GM12878 (cell line): ENCODE measurements at regions not wholly inside any gene's neighbourhood (a gene's known extent, or its start where the extent isn't known, plus 50 kb on each side); places are given as distances from the start of the nearest gene placed in this dataset.

Experiments used
- ATAC-seq: fragments of 200-7000 bp; cut with Tn5 transposase; 3 replicates; pipeline ENCODE4 v1.9.1; 2020; ENCODE audit warnings: mild to moderate bottlenecking, moderate library complexity
- BruUV-seq: library from RNA; stranded (reverse); fragments of 400-500 nt; replicated peaks from 2 replicates; lab custom pipeline; 2021; lab: Mats Ljungman, UMichigan
- CTCF ChIA-PET: fragments of 300-600 bp; sonication (Branson Sonifier 250); formaldehyde crosslinking; extraction: SDS; loops from one replicate; lab custom pipeline; 2021; ENCODE audit warnings: inconsistent platforms; lab: Yijun Ruan, JAX
- POLR2A ChIA-PET: fragments of 350-600 bp; formaldehyde crosslinking; extraction: SDS; loops from one replicate; lab custom pipeline; 2021; ENCODE audit warnings: inconsistent platforms; lab: Charles Lee
- RAD21 ChIA-PET: fragments of 300-600 bp; sonication (Branson Sonifier 250); formaldehyde crosslinking; loops from one replicate; lab custom pipeline; 2023; ENCODE audit warnings: antibody characterized with exemption; ENCODE audit not compliant: unreplicated experiment; lab: Charles Lee
- SMC1A ChIA-PET: fragments of 300-600 bp; sonication (Branson Sonifier 250); formaldehyde crosslinking; loops from one replicate; lab custom pipeline; 2023; ENCODE audit not compliant: unreplicated experiment, uncharacterized antibody; lab: Charles Lee
- DNase-seq: peaks from one replicate; pipeline ENCODE4 v3.0.0-alpha.2; 2011; ENCODE audit warnings: low read depth, low spot score
- FAIRE-seq: peaks from 3 replicates; lab custom pipeline; 2011; peaks lifted over from hg19 to GRCh38; lab: Jason Lieb, UNC
- H2AFZ ChIP-seq: 2 replicates; pipeline ENCODE4 v1.6.0; 2011; ENCODE audit warnings: low read depth, low read length, control low read depth; ENCODE audit not compliant: control insufficient read depth
- H3K27ac ChIP-seq: 2 replicates; pipeline ENCODE4 v1.5.1; 2011; ENCODE audit warnings: control low read depth; ENCODE audit not compliant: control insufficient read depth, insufficient read depth
- H3K27me3 ChIP-seq, 2 experiments: replicated peaks in 1 of 2; 2 replicates each; pipeline versions ENCODE4 v1.6.0 to v1.6.1; 2011; ENCODE audit warnings: low read length in 1 of 2; ENCODE audit not compliant: control insufficient read depth in 2 of 2, insufficient read depth in 2 of 2
- H3K36me3 ChIP-seq, 2 experiments: 2 replicates each; pipeline ENCODE4 v1.5.1; 2011; ENCODE audit warnings: low read length in 1 of 2; ENCODE audit not compliant: control insufficient read depth in 2 of 2, insufficient read depth in 2 of 2
- H3K4me1 ChIP-seq: 2 replicates; pipeline ENCODE4 v1.6.1; 2011; ENCODE audit warnings: mild to moderate bottlenecking, low read length, moderate library complexity, mixed read lengths; ENCODE audit not compliant: control insufficient read depth, insufficient read depth
- H3K4me2 ChIP-seq: 2 replicates; pipeline ENCODE4 v1.6.0; 2011; ENCODE audit warnings: control low read depth; ENCODE audit not compliant: control insufficient read depth, insufficient read depth
- H3K4me3 ChIP-seq: fragments of 200-600 bp; sonication (generic); 2 replicates; pipeline ENCODE4 v1.5.1; 2016
- H3K79me2 ChIP-seq: 2 replicates; pipeline ENCODE4 v1.6.0; 2011; ENCODE audit warnings: low read length; ENCODE audit not compliant: control insufficient read depth, insufficient read depth
- H3K9ac ChIP-seq: 2 replicates; pipeline ENCODE4 v1.8.0; 2011; ENCODE audit warnings: low read length, control low read depth, mixed read lengths; ENCODE audit not compliant: control insufficient read depth, insufficient read depth
- H3K9me3 ChIP-seq: replicated peaks from 3 replicates; pipeline ENCODE4 v1.5.1; 2011; ENCODE audit warnings: mild to moderate bottlenecking, low read length; ENCODE audit not compliant: control insufficient read depth, insufficient read depth
- H4K20me1 ChIP-seq: 2 replicates; pipeline ENCODE4 v1.6.0; 2011; ENCODE audit not compliant: control insufficient read depth, insufficient read depth
- CREM ChIP-seq: IDR thresholded peaks from 2 replicates; pipeline ENCODE4 v1.6.1; 2014; ENCODE audit warnings: antibody characterized with exemption, low read depth
- ESRRA ChIP-seq: IDR thresholded peaks from 2 replicates; pipeline ENCODE4 v1.6.1; 2012; ENCODE audit warnings: mild to moderate bottlenecking, low read length, improper control_type of control experiment
- HDAC6 ChIP-seq: fragments of 200-600 bp; sonication (generic); IDR thresholded peaks from one replicate; pipeline ENCODE4 v1.8.0; 2017; ENCODE audit warnings: antibody characterized with exemption; ENCODE audit not compliant: unreplicated experiment
- IRF4 ChIP-seq: IDR thresholded peaks from 2 replicates; pipeline ENCODE4 v1.6.1; 2011; ENCODE audit warnings: low read depth, low read length
- NR2C2 ChIP-seq: IDR thresholded peaks from 2 replicates; pipeline ENCODE4 v1.6.1; 2011; ENCODE audit warnings: borderline replicate concordance, low read depth; ENCODE audit not compliant: control insufficient read depth, insufficient read length
- PML ChIP-seq: IDR thresholded peaks from 2 replicates; pipeline ENCODE4 v1.6.1; 2012; ENCODE audit warnings: low read length, inconsistent platforms
- POLR2A ChIP-seq: IDR thresholded peaks from 2 replicates; pipeline ENCODE4 v1.6.1; 2011; ENCODE audit warnings: low read depth, mild to moderate bottlenecking, low read length
- SUPT20H ChIP-seq: IDR thresholded peaks from 2 replicates; pipeline ENCODE4 v1.6.1; 2011; ENCODE audit warnings: low read depth, mild to moderate bottlenecking, low read length, moderate library complexity, borderline replicate concordance; ENCODE audit not compliant: control insufficient read depth
- TAF1 ChIP-seq: IDR thresholded peaks from 2 replicates; pipeline ENCODE4 v1.6.1; 2011; ENCODE audit warnings: mild to moderate bottlenecking, low read depth, low read length, borderline replicate concordance
- WRNIP1 ChIP-seq: IDR thresholded peaks from 2 replicates; pipeline ENCODE4 v1.6.1; 2011; ENCODE audit warnings: low read depth, low read length, improper control_type of control experiment, borderline replicate concordance
- YBX1 ChIP-seq: fragments of 450-650 bp; IDR thresholded peaks from 2 replicates; pipeline ENCODE4 v1.6.1; 2016; ENCODE audit warnings: antibody characterized with exemption
- ZSCAN29 ChIP-seq: fragments of 450-650 bp; IDR thresholded peaks from 2 replicates; pipeline ENCODE4 v1.6.1; 2017; ENCODE audit warnings: mild to moderate bottlenecking, moderate library complexity
- ZZZ3 ChIP-seq: IDR thresholded peaks from 2 replicates; pipeline ENCODE4 v1.6.1; 2011; ENCODE audit warnings: low read depth; ENCODE audit not compliant: control insufficient read depth, insufficient read length
- whole genome bisulfite sequencing: methylation state at CpG from one replicate; pipeline ENCODE4 v1.1.6; 2016; ENCODE audit warnings: low lambda C conversion rate; ENCODE audit not compliant: insufficient replicate concordance, insufficient coverage; ENCODE audit errors: missing lambda C conversion rate; 5-methylcytosine and 5-hydroxymethylcytosine counted together
- in situ Hi-C: fragments of 300-500 bp; cut with MboI; formaldehyde crosslinking; loops from 9 replicates; pipeline ENCODE4 v1.14.3; 2018; ENCODE audit warnings: mixed read lengths
- intact Hi-C: fragments of 100-400 bp; cut with micrococcal nuclease; formaldehyde crosslinking; loops from one replicate; pipeline ENCODE4 v1.14.2; 2022; ENCODE audit not compliant: unreplicated experiment
- TF ChIP-seq, protein P1 (sequence below): IDR thresholded peaks from 2 replicates; pipeline ENCODE4 v1.6.1; 2012; ENCODE audit warnings: low read length, inconsistent platforms

- no peaks in the 10 kb centered on the region for H3K27me3 ChIP-seq
- ChIA-PET CTCF (no interaction called here), RAD21 (no interaction called here), POLR2A (no interaction called here), SMC1A (no interaction called here)
- WGBS = 50% methylated on average over 1 of the region's 1 CpG
- H3K4me2 ChIP-seq = no peak overlapping the region
- BruUV-seq = no TSS peak
- DNase-seq = no peak
- H3K9ac ChIP-seq = no peak overlapping the region
- no peaks in the 10 kb centered on the region for H3K9me3 ChIP-seq
- intact Hi-C loops = no loop called here
- FAIRE-seq = no peak
- in situ Hi-C loops = no loop called here
- no peaks in the 10 kb centered on the region for H3K79me2 ChIP-seq
- TF ChIP-seq IRF4 = no peak
- TF ChIP-seq ESRRA = no peak
- no peak for TF ChIP-seq NR2C2
- TF ChIP-seq, protein P1, sequence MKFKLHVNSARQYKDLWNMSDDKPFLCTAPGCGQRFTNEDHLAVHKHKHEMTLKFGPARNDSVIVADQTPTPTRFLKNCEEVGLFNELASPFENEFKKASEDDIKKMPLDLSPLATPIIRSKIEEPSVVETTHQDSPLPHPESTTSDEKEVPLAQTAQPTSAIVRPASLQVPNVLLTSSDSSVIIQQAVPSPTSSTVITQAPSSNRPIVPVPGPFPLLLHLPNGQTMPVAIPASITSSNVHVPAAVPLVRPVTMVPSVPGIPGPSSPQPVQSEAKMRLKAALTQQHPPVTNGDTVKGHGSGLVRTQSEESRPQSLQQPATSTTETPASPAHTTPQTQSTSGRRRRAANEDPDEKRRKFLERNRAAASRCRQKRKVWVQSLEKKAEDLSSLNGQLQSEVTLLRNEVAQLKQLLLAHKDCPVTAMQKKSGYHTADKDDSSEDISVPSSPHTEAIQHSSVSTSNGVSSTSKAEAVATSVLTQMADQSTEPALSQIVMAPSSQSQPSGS = no peak
- TF ChIP-seq CREM = no peak
- no peak for TF ChIP-seq YBX1
- no peak for TF ChIP-seq TAF1
- no peak for TF ChIP-seq POLR2A
- no peak for TF ChIP-seq WRNIP1
- no peak for TF ChIP-seq ZSCAN29
- TF ChIP-seq HDAC6 = no peak
- TF ChIP-seq PML = no peak
- TF ChIP-seq SUPT20H = no peak
- no peak for TF ChIP-seq ZZZ3
- no peak overlapping the region for H3K27ac ChIP-seq
- no peak overlapping the region for H3K4me3 ChIP-seq
- H4K20me1 ChIP-seq = no peaks in the 10 kb centered on the region
- H3K36me3 ChIP-seq = no peaks in the 10 kb centered on the region
- no peak for ATAC-seq
- no peaks in the 10 kb centered on the region for H3K4me1 ChIP-seq
- H2AFZ ChIP-seq = no peak overlapping the region
Observed at GRCh38 chr2:107430006-107430405, 396.7 kb upstream of the RGPD4 start.
